ENCODE measurements at regions not wholly inside any gene's neighbourhood (a gene's known extent, or its start where the extent isn't known, plus 50 kb on each side); places are given as distances from the start of the nearest gene placed in this dataset.

DNA sequence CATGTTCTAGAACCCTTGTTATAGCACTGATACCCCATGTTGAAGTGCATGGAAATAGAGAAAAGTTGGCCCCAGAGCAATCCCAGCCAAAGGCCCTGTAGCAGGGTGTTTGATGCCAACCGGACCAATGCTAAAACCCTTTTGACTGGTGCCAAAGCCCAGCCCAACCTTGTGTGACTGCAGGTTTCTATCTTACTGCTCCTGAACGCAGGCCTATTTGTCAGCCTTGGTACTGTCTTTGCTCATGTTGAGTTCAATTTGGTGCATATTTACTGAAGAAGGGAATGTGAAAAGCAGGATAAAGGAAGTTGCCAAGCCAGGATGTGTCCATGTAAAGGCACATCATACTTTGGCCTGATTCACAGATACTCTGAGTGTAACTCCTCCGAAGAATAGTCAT is 51.7 kb upstream of the NFASC start:
- Histone ChIP-seq H3K27me3 (ENCODE audit: control insufficient read depth, insufficient read depth, low read length, poor library complexity, severe bottlenecking) (no peaks in the 10 kb centered on the region), H3K27ac (ENCODE audit: low read depth, low read length) (no peak overlapping the region), H3K9me3 (ENCODE audit: control insufficient read depth, low read length) (no peaks in the 10 kb centered on the region), H3K4me1 (ENCODE audit: control insufficient read depth, insufficient read depth, low read length) (no peaks in the 10 kb centered on the region), H3K36me3 (ENCODE audit: control insufficient read depth, insufficient read depth, low read length) (no peaks in the 10 kb centered on the region), H3K4me3 (ENCODE audit: low read length) (no peak overlapping the region), H3K9ac (ENCODE audit: extremely low read depth, low read length, poor library complexity, severe bottlenecking) (no peak overlapping the region)
- no peak overlapping the region for H3K4me3 Mint-ChIP-seq
- 92 to 93% methylated on average over 3 of the region's 3 CpGs for WGBS, 2 experiments (ENCODE audit: insufficient coverage in 1 of 2, insufficient read length in 1 of 2)
- no peaks in the 10 kb centered on the region for H3K4me1 Mint-ChIP-seq
- no peaks in the 10 kb centered on the region for H3K36me3 Mint-ChIP-seq (ENCODE audit: low read depth)
- peaks cover 3% of the 10 kb centered on the region for H3K27me3 Mint-ChIP-seq (ENCODE audit: insufficient read depth)
- H3K27ac Mint-ChIP-seq, result no peak overlapping the region
- H3K9me3 Mint-ChIP-seq, result no peaks in the 10 kb centered on the region
- TF ChIP-seq CTCF (conservative IDR thresholded peaks at IDR 0.05), result no peak
- DNase-seq, result no peak

GRCh38 chr1:204819495-204819894 is 51.2 kb upstream of the NFASC start:
- WGBS, 2 experiments (ENCODE audit: insufficient coverage in 1 of 2, insufficient read length in 1 of 2), result 57 to 67% methylated on average over 2 of the region's 2 CpGs
- Mint-ChIP-seq H3K4me3 (no peak overlapping the region), H3K27ac (no peak overlapping the region), H3K4me1 (no peaks in the 10 kb centered on the region), H3K9me3 (no peaks in the 10 kb centered on the region), H3K36me3 (ENCODE audit: low read depth) (no peaks in the 10 kb centered on the region), H3K27me3 (ENCODE audit: insufficient read depth) (peaks cover 7% of the 10 kb centered on the region)
- Histone ChIP-seq H3K4me3 (ENCODE audit: low read length) (no peak overlapping the region), H3K27ac (ENCODE audit: low read depth, low read length) (no peak overlapping the region), H3K9me3 (ENCODE audit: control insufficient read depth, low read length) (no peaks in the 10 kb centered on the region), H3K9ac (ENCODE audit: extremely low read depth, low read length, poor library complexity, severe bottlenecking) (no peak overlapping the region), H3K4me1 (ENCODE audit: control insufficient read depth, insufficient read depth, low read length) (no peaks in the 10 kb centered on the region), H3K36me3 (ENCODE audit: control insufficient read depth, insufficient read depth, low read length) (no peaks in the 10 kb centered on the region), H3K27me3 (ENCODE audit: control insufficient read depth, insufficient read depth, low read length, poor library complexity, severe bottlenecking) (no peaks in the 10 kb centered on the region)
- TF ChIP-seq CTCF (conservative IDR thresholded peaks at IDR 0.05), result no peak
- no peak for DNase-seq
